Stromal cell of bone marrow (primary cell): ENCODE measurements at regions not wholly inside any gene's neighbourhood (a gene's known extent, or its start where the extent isn't known, plus 50 kb on each side); places are given as distances from the start of the nearest gene placed in this dataset.

Experiments used
- DNase-seq: peaks from one replicate; pipeline ENCODE4 v3.0.0-alpha.2; 2012; ENCODE audit warnings: low read depth

DNA sequence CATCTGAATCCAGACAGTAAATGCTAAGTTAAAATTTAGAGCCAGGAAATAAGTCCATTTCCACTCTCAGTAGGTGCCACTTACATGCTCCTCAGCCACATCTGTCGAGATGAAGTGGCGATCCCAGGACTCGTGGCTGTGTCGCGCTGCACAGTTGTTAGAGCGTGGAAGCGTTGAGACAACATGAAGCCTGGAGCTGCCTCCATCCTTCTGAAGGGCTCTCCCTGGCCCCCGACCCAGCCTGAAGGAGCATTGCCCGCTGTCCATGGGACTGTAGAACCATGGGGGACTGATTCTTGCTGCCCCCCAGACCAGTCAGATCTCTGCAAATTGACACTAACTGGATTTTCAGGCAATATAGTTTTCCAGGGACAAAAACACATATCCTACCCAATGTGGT, 58.9 kb downstream of the IRX1 start:
- DNase-seq = no peak

DNA sequence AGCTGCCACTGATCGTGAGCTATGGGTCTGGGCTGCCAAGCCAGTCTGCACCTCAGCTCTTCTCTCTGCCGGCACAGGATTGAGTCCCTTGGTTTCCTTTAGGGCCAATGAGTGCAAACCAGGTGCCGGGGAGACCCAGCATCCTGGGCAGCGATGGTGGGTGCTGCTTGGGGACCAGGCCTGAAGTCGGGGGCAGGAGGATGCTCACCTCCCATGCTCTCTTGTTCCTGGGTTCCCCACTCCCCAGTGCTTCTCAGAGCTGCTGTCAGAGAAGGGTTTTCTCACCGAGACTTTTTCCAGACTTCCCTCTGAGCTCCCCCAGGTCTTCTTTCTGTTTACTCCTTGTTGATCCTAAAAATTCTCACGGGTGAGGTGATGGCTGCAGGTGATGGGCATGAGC, 61.2 kb downstream of the IRX1 start:
- no peak for DNase-seq

DNA sequence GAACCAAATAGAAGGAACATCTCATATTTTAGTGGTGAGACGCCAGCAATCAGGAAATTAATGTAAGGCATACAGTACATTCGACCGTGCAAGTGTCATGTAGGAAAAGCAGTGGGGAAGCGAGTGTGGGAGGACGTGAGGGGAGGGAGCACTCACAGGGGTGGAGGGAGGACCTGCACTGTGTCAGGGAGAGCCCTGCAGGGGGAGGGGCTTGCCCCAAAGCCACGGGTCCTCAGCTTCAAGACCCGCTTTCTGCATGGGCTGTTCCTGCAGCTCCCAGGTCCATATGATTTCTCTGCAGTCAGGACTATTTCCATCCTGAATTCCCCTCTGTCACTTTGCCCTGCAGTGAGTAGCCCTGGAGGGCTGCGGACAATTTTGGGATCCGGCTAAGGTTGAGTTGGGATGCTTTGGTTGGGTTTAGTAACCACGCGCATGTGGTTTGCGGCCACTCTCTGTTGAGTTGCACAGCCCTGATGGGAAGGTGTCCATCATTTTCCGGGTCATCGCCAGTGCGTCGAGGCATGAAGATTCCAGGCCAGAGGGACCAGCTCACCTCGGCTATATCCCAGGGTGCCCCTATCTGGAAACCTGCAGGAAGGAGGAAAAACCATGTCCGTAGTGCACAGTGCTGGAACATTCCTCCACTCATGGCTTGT, 61.9 kb downstream of the IRX1 start:
- DNase-seq = no peak

DNA sequence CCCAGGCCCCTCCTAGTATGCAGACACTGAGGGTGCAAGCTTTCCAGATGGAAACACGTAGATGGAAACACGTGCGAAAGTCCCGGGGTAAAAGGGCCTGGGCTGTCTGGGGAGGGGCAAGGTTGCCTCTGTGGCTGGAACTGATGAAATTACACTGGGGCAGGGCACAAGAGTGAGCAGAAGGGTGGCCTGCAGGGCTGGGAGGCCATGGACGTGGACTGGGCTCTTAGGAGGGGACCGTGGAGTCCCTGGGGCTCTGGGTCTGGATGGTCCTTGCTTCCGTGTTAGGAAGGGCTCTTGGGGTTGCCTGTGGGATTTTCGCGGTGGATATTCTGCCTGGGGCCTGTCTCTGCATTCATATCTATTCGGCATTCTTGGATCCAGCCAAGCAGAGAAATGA, 63.3 kb downstream of the IRX1 start:
- DNase-seq = no peak

DNA sequence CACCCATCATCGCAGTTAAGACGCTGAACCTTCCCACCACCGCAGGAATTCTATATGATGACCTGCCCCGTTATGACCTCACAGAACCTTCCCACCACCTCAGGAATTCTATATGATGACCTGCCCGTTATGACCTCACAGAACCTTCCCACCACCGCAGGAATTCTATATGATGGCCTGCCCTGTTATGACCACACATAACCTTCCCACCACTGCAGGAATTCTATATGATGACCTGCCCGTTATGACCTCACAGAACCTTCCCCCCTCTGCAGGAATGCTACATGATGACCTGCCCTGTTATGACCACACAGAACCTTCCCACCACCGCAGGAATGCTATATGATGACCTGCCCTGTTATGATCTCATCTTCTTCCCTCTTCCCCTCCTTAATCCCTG, 64.3 kb downstream of the IRX1 start:
- no peak for DNase-seq

DNA sequence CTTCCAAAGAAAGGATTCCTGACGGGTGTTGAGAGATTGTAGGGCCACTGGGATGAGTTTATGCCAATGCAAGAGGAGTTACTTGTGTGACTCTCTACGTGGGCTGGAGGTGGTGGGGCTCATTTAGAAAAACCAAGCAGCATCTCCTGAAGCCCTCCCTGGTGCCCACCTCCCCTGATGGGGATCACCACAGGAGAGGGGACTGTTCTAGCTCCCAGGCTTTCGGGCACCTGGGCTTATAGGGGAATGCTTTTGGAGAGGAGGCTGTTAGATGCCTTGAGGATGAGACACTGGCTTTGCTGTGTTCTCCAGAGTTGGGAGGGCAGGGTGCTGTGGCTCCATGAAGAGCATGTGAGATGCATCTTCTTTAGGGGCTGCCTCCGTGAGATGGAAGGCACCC, 65.0 kb downstream of the IRX1 start:
- no peak for DNase-seq

DNA sequence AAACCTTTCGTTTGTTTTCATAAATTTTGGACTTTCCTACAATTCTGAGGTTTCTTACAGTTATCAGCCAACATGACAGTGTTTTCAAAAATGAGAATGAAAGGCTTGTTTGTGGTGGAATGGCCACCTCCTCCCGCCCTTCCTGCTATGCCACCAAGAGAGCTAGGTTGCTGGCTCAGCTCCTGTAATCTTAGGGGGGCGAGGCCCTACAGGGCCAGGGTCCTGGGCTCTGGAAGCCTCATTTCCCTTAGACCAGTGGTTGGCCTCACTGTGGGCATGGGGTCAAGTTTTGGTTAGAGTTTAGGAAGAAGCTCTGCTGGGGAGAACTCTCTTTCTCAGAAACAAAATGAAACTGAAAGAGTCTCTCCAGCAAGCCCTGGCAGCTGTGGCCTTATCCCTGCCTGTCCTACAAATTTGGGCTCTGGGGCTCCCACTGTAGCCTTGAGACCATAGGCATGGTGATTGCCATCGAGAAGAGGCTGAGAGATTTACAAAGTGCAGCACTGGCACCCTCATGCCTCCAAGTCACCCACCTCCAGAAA, 66.2 kb downstream of the IRX1 start:
- no peak for DNase-seq

DNA sequence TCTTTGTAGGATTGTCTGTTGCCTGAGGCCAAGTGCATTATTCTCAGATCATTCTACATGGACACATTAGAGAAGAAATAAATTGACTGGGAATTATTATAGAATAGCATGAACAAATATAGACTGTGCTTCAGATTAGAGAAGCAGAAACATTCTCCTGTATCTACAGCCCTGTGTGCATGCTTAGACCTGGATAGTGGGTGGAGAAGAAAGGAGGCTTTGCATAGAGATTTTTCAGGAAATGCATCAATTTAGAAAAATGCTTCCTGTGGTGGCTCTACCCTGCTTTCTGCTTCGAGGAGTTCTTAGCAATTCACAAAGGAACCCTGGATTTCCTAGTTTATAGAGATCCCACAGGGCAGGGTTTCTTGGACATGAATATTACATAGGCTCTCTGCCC, 66.7 kb downstream of the IRX1 start:
- no peak for DNase-seq

DNA sequence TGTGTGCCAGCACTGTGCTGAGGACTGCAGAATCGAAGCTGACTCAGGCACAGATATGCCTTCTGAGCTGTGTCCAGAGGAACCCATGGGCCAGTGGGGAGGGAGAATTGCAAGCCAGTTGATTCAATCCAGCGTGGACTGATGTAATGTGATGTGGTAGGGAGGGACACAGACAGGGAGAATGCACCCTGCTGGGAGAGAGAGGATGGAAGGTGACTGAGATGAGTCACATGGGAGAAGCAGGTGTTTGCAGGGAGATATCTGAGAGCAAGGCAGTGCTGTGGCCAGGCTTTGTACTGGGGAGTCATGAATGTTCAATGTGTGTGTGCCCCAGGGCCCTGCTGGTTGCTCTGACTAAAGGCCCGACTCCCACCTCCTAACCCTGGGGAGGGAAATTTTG, 75.7 kb downstream of the IRX1 start:
- no peak for DNase-seq

DNA sequence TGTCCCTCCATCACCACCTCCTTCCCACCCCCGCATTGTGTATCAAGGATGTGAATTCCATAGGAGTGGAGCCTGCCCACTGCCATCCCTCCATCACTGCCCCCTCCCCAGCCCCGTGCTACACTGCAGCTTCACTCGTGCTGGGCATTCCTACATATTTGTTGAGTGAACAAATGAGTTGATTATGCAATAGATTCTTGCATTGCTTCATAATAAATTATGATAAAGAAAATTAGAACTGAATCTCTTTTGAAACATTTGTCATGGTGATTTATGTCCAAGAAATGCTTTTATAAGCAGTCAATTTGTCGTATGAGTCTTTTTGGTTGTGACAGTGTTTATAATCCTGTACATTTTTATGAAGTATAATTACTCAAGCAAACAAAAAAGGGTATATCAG, 83.2 kb downstream of the IRX1 start:
- no peak for DNase-seq

DNA sequence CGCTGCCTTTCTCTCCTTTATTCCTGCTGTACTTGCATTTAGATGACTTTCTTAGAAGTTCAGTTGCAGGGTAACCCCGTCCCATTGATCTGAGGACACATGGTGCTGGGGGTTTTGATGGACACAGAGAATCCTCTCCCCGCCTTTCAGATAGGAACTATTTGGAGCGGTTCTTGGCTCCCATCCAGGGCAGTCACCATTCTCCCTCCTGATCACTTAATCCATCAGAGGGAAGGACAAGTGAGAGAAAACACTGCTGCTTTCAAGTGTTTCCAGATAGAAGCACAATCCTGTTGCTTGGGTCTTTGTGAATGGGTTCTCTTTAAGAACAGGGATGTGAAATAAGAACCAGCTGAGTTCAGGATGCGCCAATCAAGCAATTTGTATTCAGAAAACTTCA, 85.2 kb downstream of the IRX1 start:
- DNase-seq = no peak

DNA sequence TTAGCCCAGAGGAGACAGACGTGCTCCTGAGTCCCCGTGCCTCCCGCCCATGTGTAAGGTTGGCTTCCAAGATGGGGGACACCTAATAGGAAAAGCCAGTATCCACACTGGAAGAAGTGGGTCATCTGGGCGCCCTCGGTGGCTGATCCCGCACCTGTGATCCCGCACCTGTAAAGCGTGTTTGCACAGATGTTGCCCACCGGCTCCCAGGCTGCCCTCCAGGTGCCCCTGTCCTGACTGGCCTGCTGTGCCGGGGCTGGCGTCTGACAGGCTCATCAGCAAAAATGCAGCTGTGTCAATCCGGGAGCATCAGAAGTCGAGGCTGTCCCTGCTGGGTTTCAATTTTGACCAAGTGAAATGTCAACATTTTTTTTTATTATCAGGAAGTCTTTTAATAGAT, 88.5 kb downstream of the IRX1 start:
- no peak for DNase-seq

DNA sequence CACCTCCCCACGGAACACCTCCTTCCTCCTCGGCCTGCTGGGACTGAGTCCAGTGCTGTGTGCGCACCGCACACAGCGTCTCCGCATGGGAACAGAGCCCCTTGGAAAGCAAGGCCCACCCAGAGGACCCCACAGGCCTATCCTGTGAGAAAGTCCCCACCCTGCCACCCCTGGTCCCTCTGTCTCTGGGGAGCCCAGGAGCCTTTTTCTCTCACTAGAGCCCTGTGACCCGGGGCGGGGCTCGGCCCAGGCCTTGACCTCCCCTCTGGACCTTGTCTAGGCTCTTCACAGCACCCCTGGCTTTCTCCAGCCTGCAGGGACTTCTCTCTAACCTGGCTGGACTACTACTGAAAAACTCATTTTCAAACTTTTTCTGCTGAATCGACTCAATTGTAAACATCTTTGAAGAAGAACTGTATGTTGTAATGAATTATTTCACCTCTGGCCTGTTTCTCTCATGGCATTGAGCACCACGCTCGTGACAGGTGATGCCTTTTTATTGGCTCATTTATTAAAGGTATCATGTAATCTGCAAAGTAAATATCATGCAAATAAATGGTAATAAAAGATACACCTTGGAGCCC, 89.2 kb downstream of the IRX1 start:
- no peak for DNase-seq

DNA sequence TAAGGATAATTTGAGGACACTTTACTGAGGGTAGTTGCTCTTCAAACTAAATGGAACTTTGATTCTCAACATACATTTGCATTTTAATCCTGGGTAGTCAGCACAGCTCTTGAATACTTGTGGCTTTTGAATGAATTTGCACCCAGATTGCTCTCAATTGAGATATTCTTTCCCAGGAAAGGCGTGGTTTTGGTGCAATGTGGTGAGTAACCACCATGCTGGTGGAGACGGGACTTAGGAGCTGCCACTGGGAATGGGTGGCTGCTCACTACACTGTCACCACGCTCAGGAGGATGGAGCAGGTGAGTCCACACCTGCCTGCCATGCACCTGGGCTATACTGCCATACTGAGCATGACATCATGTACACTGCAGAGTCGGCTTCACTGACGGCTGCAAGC, 99.2 kb downstream of the IRX1 start:
- DNase-seq = no peak

DNA sequence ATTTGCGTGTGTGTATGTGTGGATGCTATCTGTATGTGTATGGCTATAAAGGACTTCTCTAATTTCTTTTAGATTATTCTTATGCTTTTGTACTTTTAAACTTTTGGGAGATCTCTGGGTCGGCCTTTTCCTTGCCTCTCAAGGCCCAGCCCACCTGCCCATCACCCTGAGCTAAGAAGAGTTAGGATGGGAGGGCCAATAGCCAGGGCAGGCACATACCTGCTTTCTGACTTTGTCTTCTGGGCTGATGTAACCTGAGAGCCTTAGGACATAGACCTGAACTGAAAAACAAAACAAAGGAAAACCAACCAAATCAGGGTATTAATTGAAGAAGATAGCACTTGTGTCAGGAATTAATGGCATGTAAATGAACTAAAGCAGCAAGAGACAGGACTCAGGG, 100.2 kb downstream of the IRX1 start:
- DNase-seq = no peak

DNA sequence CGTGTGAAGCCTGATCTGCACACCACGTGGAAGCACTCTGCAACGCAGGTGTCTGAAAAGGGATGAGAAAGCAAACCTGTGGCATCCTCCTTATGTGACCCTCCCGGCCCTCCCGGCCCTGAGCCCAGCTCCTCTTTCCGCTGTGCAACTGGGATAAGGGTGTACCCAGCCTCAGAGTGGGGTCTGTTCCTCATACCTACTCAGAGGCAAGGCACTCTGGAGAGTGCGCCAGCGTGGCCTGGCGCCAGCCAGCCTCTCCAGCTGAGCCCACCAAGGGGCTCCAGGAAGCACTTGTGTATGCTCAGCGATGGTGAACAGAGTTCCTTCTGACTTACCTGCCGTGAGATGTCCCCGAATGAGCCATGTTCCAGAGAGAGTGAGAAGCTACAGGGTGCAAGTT, 102.8 kb downstream of the IRX1 start:
- no peak for DNase-seq

DNA sequence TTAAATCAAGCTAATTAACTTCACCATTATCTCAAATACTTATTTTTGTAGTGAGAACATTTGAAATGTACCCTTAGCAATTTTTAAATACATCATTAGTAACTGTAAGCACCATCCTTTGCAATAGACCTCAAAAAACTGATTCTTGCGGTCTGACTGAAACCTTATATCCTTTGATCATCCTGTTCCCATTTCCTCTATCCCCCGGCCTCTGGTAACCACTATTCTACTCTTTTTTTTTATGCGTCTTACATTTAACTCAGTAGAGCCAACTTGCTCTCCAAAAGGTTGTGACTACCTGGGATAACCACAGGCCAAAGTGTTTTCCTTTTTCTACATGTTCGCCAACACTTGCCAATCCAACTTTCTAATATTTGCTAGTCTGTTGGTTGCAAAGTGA, 106.1 kb downstream of the IRX1 start:
- no peak for DNase-seq

DNA sequence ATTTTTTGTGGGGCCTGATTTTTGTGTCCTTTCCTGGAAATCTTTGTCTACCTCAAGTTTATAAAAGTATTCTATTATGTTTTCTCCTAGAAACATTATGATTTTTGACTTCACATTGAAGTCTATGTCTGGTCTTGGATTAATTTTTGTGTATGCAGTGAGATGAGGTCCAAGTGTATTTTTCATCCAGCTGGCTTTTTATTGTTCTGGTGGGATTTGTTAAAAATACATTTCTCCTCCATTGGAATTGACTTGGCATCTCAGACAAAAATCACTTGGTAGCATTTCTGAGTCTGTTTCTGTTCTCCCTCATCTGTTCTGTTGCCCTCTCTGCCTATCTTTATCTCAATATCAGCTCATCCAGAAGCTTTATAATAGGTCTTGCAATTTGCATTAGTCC, 109.0 kb downstream of the IRX1 start:
- DNase-seq = no peak

DNA sequence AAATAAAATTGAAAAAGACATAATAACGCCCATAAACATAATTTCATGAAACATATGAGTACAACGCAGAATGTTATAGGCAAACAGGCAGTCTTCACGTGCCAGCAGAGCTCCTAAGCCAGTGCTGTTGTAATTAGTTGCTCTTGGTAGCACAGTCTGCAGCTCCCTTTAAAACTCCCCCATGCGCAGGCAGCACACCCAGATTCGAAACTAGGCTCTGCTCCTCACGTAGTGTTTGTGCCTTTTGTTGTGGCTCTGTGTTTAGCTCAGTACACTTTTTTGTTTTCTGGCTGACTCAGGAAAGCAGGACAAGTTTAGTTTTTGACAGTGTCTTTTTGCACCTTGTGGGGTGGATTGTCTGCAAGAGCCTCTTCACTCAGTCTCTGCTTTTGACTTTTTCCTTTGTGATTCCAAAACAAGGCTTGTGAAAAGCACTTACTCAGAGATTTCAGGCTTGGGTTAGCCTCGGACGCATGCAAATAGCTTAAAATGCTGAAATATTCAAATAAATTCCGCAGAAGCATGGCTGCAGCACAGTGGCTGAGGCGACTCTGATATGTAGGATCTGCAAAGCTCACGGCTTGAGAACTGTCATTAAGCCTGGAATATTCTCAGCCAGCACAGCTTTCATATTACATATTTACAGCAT, 113.6 kb downstream of the IRX1 start:
- no peak for DNase-seq

DNA sequence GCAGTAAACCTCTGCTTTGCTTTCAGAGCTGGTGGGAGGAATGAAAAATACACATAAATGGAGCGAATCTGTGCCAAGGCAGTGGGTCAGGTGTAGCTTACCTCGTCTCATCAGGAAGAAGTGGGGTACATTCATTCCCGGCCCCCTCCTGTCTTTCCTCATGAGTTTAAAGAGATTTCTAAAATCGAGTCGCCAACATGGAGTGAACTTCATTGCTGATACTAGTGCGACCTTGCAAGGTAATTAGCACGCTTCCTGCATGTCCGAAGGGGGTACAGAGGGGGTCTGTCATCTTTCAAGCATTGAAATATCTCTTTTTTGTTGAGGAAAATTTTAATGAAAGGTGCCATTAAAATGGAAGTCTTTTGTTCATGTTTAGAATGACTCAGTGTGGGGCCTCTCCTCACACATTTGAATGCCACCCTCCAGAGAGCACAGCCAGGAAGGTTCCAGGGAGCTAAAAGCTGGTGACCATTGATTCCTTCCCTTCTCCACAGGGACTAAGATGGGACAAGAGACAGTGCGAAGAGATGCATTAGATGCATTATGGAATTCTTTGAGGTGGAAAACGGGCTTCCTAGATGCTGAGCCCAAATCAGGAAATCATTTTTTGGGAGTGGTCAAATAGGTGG, 114.2 kb downstream of the IRX1 start:
- no peak for DNase-seq

DNA sequence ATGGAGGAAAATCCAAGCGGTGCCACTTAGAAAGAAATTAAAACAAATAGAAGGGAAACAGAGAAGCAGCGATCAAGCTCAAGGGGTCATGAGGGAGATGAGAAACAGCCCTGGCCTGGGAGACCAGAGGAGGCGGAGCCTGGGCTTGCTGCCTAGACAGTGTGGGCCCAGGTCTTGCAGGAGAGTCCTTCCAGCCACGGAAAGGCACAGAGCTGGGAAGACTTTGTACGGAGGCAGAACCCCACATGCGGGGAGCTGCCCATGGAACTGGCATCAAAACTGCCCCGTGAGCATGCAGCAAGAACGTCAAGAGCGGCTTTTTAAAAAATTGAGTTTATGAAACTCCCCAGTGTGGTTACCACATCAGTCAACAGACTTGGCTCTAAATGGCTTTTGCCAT, 119.4 kb downstream of the IRX1 start:
- DNase-seq = no peak

DNA sequence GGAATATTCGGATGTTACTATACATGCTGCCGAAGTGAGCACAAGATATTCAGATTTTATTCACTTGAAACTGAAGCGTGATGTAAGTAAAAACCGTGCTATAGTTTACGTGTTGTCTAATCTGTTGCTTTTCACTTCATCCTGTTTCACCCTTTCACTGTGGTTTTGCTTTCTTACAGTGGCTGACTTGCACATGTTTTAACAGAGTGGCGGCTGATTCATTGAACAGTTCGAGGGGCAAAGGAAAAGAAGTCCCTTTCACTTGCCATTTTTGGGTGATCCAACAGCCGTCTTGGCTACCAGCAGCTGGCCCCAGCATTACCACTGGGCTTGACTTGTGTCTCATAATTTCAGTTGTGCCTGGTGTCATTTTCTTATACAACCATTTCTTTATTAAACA, 134.0 kb downstream of the IRX1 start:
- DNase-seq = no peak

DNA sequence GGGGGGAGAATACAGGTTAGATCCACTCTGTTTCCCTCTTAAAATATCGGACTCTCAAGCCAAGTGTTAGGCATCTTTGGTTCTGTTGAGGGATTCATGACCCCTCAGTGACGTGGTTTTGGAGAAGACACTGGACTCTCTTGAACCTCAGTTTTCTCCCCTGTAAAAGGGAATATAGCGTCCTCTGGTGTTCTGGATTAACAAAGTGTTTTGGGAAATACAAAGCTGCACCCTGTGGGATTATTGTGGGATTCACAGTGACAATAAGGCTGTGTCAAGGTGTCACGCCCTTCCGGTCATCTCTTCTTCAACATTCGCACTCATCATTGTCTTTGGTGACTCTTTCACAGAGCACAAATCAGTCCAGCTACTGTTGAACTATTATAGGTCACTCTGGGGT, 139.0 kb downstream of the IRX1 start:
- no peak for DNase-seq
